SW480 (cell line): ENCODE measurements at regions not wholly inside any gene's neighbourhood (a gene's known extent, or its start where the extent isn't known, plus 50 kb on each side); places are given as distances from the start of the nearest gene placed in this dataset.
"Not testable (repeated sequence)": the region's sequence is repeated elsewhere in the genome, so short reads cannot be mapped to it uniquely, and the experiment has no call there.

Source experiments
- DNase-seq: peaks from one replicate; pipeline ENCODE4 v3.0.0-alpha.2; 2016; ENCODE audit warnings: low spot score

DNA sequence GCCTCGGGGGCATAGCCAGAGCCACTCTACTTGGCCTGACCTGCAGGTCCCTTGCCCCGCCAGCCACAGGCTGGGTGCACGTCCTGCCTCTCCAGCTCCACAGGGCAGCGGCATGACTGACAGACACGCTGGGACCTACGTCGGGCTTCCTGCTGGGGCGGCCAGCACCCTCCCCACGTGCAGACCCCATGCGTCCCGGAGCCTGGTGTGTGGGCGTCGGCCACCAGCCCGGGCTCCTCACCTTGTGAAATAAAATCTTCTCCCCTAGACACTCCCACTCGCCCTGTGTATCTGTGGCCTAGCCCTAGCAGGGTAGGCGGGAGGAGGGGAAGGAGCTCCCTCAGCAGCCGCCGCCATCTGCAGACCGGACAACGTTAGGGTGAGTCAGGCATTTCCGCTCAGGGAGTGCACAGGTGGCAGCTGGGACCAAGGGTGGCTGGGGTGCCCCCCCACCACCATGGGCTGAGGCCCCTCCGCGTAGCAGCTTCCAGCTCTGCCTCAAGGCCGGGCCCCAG, 119.5 kb downstream of the IGLL1 start:
- DNase-seq: not testable (repeated sequence)

DNA sequence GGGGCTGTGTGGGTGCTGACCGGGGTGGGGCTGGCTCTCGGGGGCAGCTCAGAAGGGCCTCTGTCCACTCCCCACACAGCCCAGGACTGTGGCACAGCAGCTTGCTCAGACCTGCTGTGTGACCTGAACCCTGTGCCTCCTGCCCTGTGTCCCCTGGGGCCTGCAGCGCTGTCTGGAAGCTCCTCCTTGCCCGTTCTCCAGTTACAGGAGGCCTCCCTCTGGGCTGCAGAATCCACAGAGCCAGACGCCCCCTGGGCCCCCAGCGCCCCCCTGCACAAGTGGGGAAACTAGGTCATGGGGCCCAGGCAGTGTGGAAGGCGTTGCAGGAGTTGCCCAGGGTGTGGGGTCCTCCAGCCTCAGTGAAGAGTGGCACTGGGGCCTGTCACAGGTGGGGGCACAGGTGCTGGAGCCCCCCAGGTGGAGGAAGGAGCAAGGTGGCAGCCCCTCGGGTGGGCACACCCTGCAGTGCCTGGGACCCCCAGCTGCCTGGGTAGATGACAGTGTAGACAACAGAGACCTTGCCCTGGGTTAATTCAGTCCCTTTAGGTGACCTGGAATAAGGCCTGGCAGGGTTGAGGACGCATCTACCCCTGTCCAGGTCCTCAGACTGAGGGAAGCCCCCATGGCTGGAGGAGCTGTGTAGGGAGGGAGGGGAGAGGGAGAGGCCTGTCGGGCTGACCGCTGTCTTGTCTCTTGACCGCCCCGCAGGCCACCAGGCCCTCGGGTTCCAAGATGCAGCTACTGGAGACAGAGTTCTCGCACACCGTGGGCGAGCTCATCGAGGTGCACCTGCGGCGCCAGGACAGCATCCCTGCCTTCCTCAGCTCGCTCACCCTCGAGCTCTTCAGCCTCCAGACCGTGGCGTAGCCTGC, 120.2 kb downstream of the IGLL1 start:
- not testable (repeated sequence) for DNase-seq

DNA sequence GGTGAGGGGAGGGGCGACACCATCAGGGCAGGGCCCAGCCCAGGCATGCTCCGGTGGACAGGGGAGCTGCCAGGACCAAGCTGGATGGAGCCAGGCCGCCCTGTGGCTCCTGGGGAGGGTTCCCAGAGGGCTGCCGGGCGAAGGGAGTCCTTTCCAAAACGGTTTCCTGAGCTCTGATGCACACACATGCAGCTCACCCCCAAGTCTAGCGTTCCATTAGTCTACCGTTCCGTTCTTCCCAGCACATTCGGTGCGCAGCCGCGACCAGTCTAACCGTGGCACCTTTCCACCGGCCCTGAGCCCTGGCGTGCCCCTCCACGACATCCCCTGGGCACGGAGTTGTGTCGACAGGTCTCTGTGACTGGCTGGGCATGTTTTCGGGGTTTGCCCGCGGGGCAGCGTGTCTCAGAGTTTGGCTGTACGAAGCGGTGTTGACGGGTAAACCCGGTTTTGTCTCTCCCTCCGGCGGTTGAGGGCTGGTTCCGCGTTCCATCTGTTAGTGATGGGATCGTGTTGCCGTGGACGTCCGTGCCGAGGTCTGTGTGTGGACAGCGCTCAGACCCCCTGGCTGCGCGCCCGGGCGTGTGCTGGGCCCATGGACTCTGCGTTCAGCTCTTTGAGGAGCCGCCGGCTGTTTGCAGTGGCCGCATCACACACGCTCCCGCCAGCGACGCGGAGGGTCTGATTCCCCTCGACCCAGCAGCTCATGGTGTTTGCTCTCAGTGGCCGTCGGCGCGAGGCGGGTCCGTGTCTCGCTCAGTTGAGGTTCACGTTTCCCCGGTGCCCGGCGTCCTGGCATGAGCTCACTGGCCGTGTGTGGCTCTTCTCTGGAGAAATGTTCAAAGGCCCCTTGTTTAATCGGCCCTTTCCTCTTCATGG, 121.2 kb downstream of the IGLL1 start:
- no peak for DNase-seq

DNA sequence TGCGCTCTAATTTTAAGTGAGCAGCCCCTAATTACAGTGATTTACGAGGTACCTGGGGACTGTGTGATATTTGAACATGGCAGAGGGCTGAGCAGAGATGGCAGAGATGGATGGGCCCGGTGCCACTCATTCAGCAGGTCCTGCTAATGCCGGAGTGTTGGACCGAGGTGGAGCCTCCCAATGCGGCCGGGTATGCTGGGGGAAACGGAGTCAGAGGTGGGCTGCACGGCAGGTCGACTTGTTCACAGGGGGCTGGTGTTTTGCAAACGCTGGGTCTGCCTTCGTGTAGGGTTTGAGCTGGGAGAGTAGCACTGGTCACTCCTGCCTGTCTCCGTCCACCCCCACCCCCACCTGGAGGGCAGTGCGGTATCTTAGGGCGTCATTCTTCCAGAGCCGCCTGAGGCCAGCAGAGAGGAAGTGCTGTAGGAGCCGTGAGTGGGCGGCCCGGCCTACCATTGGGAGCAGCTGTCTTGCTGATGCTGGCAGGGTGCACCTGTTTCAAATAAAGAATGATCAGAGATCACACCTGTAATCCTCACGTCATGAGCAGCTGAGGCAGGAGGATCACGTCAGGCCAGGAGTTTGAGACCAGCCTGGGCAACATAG, 122.6 kb downstream of the IGLL1 start:
- DNase-seq: no peak

DNA sequence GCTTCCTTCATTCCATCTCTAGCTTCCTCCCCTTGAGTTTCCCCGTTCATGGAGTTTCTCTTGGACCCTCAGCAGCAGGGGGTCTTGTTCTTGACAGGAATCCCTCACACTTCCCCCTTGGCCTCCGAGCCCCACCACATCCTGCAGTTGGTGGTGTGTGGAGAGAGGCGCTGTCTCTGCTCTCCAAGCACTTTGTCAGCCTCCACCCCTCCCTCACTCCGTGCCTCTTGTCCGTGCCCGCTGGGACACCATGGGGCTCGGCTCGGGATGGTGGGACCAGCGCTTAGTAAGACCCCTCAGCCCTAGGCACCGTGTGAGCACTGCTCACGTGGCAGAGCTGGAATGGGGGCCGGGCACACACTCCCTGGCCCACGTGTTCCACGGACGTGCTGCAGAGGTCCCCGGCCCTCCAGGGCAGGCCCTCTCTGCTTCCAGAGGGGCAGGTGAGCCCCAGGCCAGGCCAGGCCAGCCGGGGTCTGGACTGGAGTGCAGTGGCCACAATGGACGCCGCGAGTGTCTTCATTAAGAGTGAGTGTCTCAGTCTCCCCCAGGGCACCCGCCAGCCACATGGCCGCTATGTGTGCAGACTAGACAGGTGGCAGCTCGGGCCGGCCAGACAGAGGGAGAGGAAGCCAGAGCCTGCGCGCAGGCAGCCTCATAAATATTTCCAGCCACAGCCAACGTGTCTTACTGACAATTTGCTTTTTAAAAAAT, 123.3 kb downstream of the IGLL1 start:
- not testable (repeated sequence) for DNase-seq

DNA sequence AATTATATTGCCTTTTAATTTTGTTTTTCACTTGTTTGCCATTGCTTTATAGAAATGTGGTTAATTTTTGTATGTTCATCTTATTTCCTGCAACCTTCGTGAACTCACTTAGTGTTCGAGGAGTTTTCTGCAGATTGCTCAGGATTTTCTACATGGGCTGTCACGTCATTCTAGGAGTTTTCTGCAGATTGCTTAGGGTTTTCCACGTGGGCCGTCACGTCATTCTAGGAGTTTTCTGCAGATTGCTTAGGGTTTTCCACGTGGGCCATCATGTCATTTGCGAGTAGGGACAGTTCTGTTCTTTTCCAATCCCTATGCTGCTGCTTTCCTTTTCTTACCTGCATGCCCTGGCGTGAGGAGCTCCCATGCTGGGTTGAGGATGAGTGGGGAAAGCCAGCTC, 125.7 kb downstream of the IGLL1 start:
- not testable (repeated sequence) for DNase-seq

DNA sequence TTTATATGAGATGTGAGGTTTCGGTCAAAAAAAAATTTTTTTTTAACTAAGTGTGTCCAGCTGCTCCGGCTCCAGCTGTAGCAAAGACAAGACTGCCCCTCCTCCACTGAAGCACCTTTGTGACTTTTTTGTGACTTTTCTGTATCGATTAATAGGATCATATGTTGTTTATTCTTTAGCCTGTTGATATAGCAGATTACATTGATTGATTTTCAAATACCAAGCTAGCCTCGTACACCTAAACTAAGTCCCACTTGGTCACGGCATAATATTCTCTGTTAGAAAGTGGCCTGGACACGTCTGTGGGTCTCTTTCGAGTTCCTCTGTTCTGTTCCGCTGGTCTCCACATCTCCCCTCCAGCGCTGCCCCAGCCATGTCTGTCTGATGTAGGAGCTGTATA, 126.8 kb downstream of the IGLL1 start:
- DNase-seq: no peak

DNA sequence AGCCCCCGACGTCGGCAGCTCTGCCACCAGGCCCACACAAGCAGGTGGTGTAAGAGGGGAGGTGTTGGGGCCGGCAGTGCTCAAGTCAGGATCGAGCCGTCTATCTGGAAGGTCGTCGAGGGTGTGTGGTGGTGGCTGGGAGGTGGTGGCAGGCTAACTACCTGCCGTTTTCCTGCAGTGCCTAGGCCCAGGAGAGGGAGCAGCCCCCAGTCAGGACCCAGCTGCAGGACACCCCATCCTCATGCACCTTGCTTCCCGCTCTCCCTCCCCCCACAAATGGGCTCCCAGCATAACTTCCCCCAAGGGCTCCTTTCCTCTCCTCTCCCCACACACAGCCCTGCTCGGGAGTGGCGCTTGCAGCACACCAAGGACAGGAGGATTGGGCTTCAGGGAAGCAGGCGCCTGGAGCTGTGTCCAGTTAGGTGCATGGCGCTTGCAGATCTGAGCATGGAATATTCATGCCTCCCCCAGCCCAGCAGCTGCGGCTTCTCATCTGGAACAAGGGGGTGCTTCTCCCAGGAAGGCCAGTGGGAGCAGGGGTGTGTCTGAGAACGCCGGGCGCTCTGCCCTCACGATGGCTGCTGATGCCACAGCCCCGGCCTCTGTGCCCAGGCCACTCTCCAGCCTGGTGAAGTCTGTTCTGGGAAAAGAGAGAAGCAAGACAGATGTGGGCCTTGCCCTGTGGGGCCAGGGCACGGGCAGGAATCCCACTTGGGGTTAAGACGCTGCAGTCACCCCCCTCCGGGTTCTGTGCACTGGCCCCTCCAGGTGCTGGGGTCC, 127.7 kb downstream of the IGLL1 start:
- DNase-seq: no peak

DNA sequence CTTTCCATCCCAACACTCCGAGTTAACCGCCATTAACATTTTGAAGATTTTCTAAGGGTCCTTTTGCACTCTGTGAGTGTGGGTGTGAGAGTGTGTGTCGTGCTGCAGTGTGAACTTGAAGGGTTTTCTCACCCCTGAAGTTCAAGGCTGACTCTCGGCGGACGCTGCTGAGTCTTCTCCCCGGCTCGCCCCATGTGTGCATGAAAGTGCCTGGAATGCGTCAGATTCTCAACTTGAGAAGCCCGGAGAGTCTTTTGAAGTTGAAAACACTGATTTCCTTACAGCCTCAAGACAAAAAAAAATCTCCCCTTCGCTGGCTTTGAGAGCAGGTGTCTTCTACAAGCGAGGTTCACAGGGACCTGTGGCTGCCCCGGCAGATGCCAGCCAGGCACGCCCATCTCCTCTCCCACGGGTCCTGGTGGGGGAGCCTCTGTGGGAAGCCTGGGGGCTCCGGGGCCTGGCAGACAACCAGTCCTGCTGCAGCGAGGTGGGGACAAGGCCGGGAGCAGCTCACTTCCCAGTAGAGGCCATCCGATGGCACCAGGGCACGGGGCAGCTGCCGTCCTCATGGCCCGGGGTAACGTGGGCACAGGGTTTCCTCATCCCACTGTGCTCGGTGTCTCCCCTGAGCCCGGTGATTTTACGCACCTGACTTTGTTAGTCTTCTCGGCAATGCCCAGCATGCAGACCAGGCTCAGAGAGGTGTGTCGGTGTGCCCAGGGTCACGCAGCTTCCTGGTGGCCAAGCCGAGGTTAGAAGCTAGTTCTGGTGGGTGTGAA, 128.4 kb downstream of the IGLL1 start:
- DNase-seq: not testable (repeated sequence)

DNA sequence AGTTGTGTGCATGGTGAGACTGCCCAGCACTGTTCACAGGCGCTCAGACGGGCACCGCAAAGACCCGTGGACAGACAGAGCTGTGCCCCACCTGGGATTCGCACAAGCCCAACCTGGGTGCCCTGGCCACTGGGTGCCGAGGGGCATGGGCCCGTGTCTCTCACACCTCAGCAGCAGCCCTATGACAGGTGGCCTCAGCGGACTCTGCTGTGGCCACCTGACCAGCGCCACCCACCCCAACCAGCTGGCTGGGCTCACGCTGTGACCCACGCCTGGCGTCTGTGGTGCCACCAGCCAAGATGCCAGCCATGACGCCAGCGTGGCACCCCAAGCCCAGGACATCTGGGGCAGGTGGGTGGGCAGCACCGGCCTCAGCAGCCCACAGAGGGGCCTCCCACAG, 129.3 kb downstream of the IGLL1 start:
- DNase-seq: not testable (repeated sequence)

DNA sequence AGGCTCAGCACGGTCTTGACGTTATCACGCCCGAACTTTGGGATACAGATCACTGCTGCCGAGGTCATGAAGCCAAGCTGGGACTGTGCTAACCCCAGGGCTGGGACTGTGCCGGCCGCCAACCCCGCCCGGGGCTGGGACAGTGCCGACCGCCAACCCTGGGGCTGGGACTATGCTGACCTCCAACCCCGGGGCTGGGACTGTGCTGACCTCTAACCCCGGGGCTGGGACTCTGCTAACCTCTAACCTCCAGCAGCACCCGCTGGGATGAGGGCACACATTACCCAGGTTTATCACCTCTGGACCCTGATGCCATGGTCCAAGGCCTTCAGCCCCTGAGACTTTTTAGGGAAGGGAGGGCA, 129.7 kb downstream of the IGLL1 start:
- no peak for DNase-seq

DNA sequence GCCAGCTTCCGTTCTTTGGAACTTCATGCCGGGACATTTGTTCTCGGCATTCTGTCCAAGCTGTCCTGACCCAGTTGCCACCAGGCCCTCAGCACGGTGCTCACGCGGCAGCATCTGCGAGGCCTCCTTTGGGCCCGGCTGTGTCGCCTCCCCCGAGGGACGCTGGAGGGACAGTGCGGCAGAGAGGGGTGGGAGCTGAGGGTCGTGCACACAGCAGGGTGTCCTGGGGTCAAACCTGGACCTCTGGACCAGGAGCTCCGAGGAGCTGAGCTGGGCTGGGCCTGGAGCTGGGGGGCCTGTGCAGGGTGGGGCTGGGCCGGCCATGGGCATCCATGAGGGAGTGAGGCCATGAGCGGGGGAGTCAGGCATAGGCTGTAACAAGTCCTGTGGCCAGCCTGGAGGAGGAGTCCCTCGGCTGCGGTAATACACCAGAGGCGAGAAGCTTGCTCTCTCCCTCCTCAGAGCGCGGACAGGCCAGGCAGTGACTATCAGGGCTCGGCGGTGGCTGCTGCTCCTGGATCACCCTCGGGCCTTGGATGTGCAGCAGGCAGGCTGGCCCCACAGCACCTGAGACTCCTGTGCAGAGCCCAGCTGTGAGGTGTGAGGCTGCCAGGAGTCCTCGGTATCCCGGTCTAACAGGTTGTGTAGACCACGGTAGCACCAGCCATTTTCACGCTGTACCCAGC, 130.2 kb downstream of the IGLL1 start:
- not testable (repeated sequence) for DNase-seq

DNA sequence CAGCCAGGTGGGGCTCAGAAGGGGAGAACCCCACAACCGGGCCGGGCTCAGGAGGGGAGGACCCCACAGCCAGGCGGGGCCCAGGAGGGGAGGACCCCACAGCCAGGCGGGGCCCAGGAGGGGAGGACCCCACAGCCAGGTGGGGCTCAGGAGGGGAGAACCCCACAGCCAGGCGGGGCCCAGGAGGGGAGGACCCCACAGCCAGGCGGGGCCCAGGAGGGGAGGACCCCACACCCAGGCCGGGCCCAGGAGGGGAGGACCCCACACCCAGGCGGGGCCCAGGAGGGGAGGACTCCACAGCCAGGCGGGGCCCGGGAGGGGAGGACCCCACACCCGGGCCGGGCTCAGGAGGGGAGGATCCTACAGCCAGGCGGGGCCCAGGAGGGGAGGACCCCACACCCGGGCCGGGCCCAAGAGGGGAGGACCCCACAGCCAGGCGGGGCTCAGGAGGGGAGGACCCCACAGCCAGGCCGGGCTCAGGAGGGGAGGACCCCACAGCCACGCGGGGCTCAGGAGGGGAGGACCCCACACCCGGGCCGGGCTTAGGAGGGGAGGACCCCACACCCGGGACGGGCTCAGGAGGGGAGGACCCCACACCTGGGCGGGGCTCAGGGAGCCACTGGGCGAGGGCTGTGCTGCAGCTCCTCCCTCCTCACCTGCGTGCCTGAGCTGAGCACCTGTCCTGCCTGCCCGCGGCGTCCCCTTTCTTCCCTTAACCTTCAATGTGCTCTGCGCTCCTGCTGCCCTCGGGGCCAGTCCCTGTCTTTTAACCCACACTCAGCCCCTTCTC, 131.4 kb downstream of the IGLL1 start:
- DNase-seq: not testable (repeated sequence)

DNA sequence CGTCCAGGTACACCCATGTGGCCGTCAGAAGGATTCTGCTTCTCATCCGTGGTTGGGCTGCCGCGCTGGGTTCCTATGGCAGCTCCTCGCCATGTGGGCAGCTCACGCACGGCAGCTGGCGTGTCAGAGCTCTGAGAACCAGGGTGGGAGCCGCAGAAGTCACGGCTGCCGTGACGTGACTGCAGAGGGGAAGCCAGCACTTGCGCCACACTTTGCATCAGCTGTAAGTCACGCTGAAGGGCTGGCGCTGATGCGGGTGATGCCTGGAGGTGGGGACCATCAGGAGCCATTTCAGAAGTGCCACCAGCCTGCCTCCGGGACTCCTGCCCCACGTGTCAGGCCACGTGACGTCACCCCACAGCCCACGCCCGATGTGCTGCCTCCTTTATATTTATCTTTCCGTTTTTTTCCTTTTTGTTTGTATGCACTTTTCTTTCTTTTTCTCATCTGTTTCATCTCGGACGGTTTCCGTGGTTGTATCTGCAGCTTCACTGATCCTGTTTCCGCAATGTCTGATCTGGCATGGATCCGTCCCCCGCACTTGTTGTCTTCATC, 133.2 kb downstream of the IGLL1 start:
- no peak for DNase-seq

DNA sequence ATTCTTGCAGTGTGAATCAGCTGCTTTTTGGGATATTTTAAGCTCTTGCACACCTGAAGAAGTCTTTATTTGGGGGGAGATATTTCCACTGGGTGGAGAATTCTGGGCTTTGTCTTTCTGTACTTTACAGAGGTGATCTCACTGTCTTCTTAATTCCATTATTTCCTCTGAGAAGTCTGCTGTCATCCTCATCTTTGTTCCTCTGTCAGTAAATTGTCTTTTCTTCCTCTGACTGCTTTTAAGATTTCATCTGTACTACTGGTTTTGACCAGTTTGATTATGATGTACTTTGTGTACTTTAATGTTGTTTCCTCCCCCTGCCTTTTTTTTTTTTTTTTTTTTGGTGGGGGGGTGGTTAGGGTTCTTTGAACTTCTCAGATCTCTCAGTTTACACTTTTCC, 133.9 kb downstream of the IGLL1 start:
- DNase-seq: not testable (repeated sequence)

DNA sequence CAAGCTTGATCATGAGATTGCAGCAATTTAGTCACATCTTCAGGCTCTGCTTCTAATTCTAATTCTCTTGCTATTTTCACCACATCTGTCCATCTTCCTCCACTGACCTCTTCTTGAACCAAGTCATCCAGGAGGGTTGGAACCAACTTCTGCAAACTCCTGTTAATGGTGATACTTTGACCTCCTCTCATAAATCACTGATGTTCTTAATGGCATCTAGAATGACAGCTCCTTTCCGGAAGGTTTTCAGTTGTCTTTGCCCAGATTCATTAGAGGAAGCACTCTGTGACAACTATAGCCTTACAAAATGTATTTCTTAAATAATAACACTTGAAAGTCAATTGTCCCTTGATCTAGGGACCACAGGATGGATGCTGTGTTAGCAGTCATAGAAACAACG, 136.2 kb downstream of the IGLL1 start:
- not testable (repeated sequence) for DNase-seq

DNA sequence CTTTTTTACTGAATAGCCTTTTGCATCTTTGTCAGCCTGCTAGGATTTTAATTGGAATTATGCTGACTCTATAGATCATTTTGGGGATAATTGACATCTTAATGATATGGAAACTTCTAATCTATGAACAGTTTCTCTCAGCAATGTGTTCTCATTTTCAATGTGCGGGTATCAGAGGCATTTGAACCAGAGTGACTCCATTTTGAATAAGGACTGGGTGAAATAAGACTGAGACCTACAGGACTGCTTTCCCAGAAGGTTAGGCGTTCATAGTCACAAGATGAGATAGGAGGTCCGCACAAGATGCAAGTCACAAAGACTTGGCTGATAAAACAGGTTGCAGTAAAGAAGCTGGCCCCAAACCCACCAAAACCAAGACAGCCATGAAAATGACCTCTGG, 140.5 kb downstream of the IGLL1 start:
- DNase-seq: not testable (repeated sequence)

DNA sequence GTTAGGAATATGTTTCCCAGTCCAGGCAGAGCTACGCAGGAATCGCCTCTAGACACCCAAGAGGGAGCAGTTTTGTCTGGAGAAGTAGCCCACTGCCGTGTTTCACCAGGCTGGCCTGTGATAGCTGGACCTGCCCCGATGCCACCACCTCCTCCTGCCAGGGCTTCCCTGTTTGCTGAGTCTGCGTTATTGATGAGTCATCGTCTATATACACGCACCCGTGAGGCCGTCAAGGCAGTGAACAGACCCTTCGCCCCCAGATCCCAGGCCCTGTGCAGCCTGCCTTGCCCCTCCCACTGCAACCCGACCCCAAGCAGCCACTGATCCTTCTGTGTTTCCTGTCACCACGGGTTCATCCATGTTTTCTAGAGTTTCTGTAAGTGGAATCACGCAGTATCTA, 141.9 kb downstream of the IGLL1 start:
- DNase-seq: no peak
